Effector CD4-positive, alpha-beta T cell (primary cell): ENCODE measurements at regions not wholly inside any gene's neighbourhood (a gene's known extent, or its start where the extent isn't known, plus 50 kb on each side); places are given as distances from the start of the nearest gene placed in this dataset.
"Not testable (repeated sequence)": the region's sequence is repeated elsewhere in the genome, so short reads cannot be mapped to it uniquely, and the experiment has no call there.

Source experiments
- DNase-seq: peaks from one replicate; pipeline ENCODE4 v3.0.0-alpha.2; 2020

- DNase-seq: no peak
These were observed 80.5 kb upstream of the CNIH3 start for GRCh38 chr1:224535641-224536040.

- DNase-seq: no peak
These were observed 76.1 kb upstream of the CNIH3 start for GRCh38 chr1:224539971-224540370.

- DNase-seq: no peak
These were observed 75.6 kb upstream of the CNIH3 start for GRCh38 chr1:224540535-224540934.

- no peak for DNase-seq
These were observed 74.9 kb upstream of the CNIH3 start for GRCh38 chr1:224541072-224541790.

GRCh38 chr1:224541901-224542630 lies 74.1 kb upstream of the CNIH3 start:
- no peak for DNase-seq

- DNase-seq: no peak
These were observed 73.2 kb upstream of the CNIH3 start for GRCh38 chr1:224542783-224543440.

- no peak for DNase-seq
These were observed 72.7 kb upstream of the CNIH3 start for GRCh38 chr1:224543453-224543852.

GRCh38 chr1:224544346-224545110 lies 71.6 kb upstream of the CNIH3 start:
- no peak for DNase-seq

GRCh38 chr1:224545571-224545970 lies 70.5 kb upstream of the CNIH3 start:
- no peak for DNase-seq

GRCh38 chr1:224548676-224549075 lies 67.4 kb upstream of the CNIH3 start:
- no peak for DNase-seq

GRCh38 chr1:224551189-224551588 lies 64.9 kb upstream of the CNIH3 start:
- DNase-seq: not testable (repeated sequence)

GRCh38 chr1:224554056-224554455 lies 62.1 kb upstream of the CNIH3 start:
- no peak for DNase-seq

GRCh38 chr1:224554620-224555259 lies 61.4 kb upstream of the CNIH3 start:
- no peak for DNase-seq

GRCh38 chr1:224558904-224559303 lies 57.2 kb upstream of the CNIH3 start:
- DNase-seq: no peak

- DNase-seq: no peak
These were observed 56.0 kb upstream of the CNIH3 start for GRCh38 chr1:224559981-224560728.

- DNase-seq: not testable (repeated sequence)
These were observed 53.2 kb upstream of the CNIH3 start for GRCh38 chr1:224562881-224563280.

GRCh38 chr1:224563666-224564065 lies 52.5 kb upstream of the CNIH3 start:
- no peak for DNase-seq

- no peak for DNase-seq
These were observed 51.5 kb upstream of the CNIH3 start for GRCh38 chr1:224564454-224565084.

- DNase-seq: no peak
These were observed 50.9 kb upstream of the CNIH3 start for GRCh38 chr1:224565186-224565585.

- no peak for DNase-seq
These were observed 50.3 kb upstream of the CNIH3 start for GRCh38 chr1:224565611-224566406.
